ENCODE measurements at regions not wholly inside any gene's neighbourhood (a gene's known extent, or its start where the extent isn't known, plus 50 kb on each side); places are given as distances from the start of the nearest gene placed in this dataset.

GRCh38 chr14:55813630-55814029 is 233.6 kb downstream of the KTN1 start:
- H3K14ac ChIP-seq (ENCODE audit: low read length), result no peak overlapping the region
- no peaks in the 10 kb centered on the region for H3K36me3 ChIP-seq (replicated peaks in 1 of 2; ENCODE audit: control insufficient read depth in 2 of 2, insufficient read depth in 2 of 2, low read length in 2 of 2)
- no peak for DNase-seq (ENCODE audit: low spot score)
- no peaks in the 10 kb centered on the region for H3K4me1 ChIP-seq (ENCODE audit: control insufficient read depth in 2 of 2, insufficient read depth in 1 of 2, low read depth in 1 of 2, low read length in 2 of 2)
- H2BK120ac ChIP-seq (ENCODE audit: low read depth, low read length), result no peak overlapping the region
- no peak overlapping the region for H3K4me3 ChIP-seq (ENCODE audit: low read length in 2 of 2)
- no peak overlapping the region for H3K23ac ChIP-seq (ENCODE audit: low read depth, low read length, poor library complexity)
- H3K27ac ChIP-seq (replicated peaks; ENCODE audit: low read length), result no peak overlapping the region
- no CpG with 5 or more reads among the region's 2 CpGs for WGBS, 2 donors (ENCODE audit: extremely low coverage in 2 of 2, insufficient read length in 2 of 2, insufficient replicate concordance in 1 of 2)
- no peak overlapping the region for H3K4me2 ChIP-seq (ENCODE audit: insufficient read depth, low read length, poor library complexity, severe bottlenecking)
- H3K9ac ChIP-seq (ENCODE audit: low read depth, low read length, poor library complexity), result no peak overlapping the region
- H3K18ac ChIP-seq (ENCODE audit: low read length), result no peak overlapping the region
- H2BK5ac ChIP-seq (ENCODE audit: low read length), result no peak overlapping the region
- no peaks in the 10 kb centered on the region for H3K79me1 ChIP-seq (ENCODE audit: low read depth, low read length)
- no peak overlapping the region for H4K91ac ChIP-seq (ENCODE audit: low read depth, low read length, poor library complexity)
- H2BK12ac ChIP-seq (ENCODE audit: low read length), result no peak overlapping the region
- no peak overlapping the region for H4K8ac ChIP-seq (ENCODE audit: low read depth, low read length)
- H3K4ac ChIP-seq (ENCODE audit: low read length), result no peak overlapping the region
- no peaks in the 10 kb centered on the region for H3K9me3 ChIP-seq (replicated peaks in 1 of 2; ENCODE audit: control insufficient read depth in 2 of 2, insufficient read depth in 1 of 2, low read depth in 1 of 2, low read length in 2 of 2)
- no peak overlapping the region for H2AK5ac ChIP-seq (ENCODE audit: low read depth, low read length)
- no peak overlapping the region for H2AFZ ChIP-seq (ENCODE audit: low read length)
- H3K27me3 ChIP-seq (ENCODE audit: control insufficient read depth in 3 of 3, insufficient read depth in 3 of 3, low read depth in 1 of 3, low read length in 3 of 3), result no peaks in the 10 kb centered on the region
- H2BK15ac ChIP-seq (ENCODE audit: low read length), result no peak overlapping the region

GRCh38 chr14:55814064-55814463 is 234.1 kb downstream of the KTN1 start:
- Histone ChIP-seq H2BK15ac (ENCODE audit: low read length) (no peak overlapping the region), H2BK12ac (ENCODE audit: low read length) (no peak overlapping the region), H3K9ac (ENCODE audit: low read depth, low read length, poor library complexity) (no peak overlapping the region), H3K27ac (replicated peaks; ENCODE audit: low read length) (no peak overlapping the region), H4K8ac (ENCODE audit: low read depth, low read length) (no peak overlapping the region), H2AFZ (ENCODE audit: low read length) (no peak overlapping the region), H3K4me2 (ENCODE audit: insufficient read depth, low read length, poor library complexity, severe bottlenecking) (no peak overlapping the region), H3K79me1 (ENCODE audit: low read depth, low read length) (no peaks in the 10 kb centered on the region), H3K9me3 (replicated peaks in 1 of 2; ENCODE audit: control insufficient read depth in 2 of 2, insufficient read depth in 1 of 2, low read depth in 1 of 2, low read length in 2 of 2) (no peaks in the 10 kb centered on the region), H4K91ac (ENCODE audit: low read depth, low read length, poor library complexity) (no peak overlapping the region), H2BK120ac (ENCODE audit: low read depth, low read length) (no peak overlapping the region), H3K4me1 (ENCODE audit: control insufficient read depth in 2 of 2, insufficient read depth in 1 of 2, low read depth in 1 of 2, low read length in 2 of 2) (no peaks in the 10 kb centered on the region), H3K18ac (ENCODE audit: low read length) (no peak overlapping the region), H2BK5ac (ENCODE audit: low read length) (no peak overlapping the region), H3K14ac (ENCODE audit: low read length) (no peak overlapping the region), H2AK5ac (ENCODE audit: low read depth, low read length) (no peak overlapping the region), H3K27me3 (ENCODE audit: control insufficient read depth in 3 of 3, insufficient read depth in 3 of 3, low read depth in 1 of 3, low read length in 3 of 3) (no peaks in the 10 kb centered on the region), H3K36me3 (replicated peaks in 1 of 2; ENCODE audit: control insufficient read depth in 2 of 2, insufficient read depth in 2 of 2, low read length in 2 of 2) (no peaks in the 10 kb centered on the region), H3K4me3 (ENCODE audit: low read length in 2 of 2) (no peak overlapping the region), H3K23ac (ENCODE audit: low read depth, low read length, poor library complexity) (no peak overlapping the region), H3K4ac (ENCODE audit: low read length) (no peak overlapping the region)
- no CpG with 5 or more reads among the region's 1 CpG for WGBS, 2 donors (ENCODE audit: extremely low coverage in 2 of 2, insufficient read length in 2 of 2, insufficient replicate concordance in 1 of 2)
- DNase-seq (ENCODE audit: low spot score), result no peak

GRCh38 chr14:55814873-55815272 is 234.9 kb downstream of the KTN1 start:
- Histone ChIP-seq H2BK5ac (ENCODE audit: low read length) (no peak overlapping the region), H3K14ac (ENCODE audit: low read length) (no peak overlapping the region), H3K79me1 (ENCODE audit: low read depth, low read length) (no peaks in the 10 kb centered on the region), H2AFZ (ENCODE audit: low read length) (no peak overlapping the region), H2BK120ac (ENCODE audit: low read depth, low read length) (no peak overlapping the region), H3K4ac (ENCODE audit: low read length) (no peak overlapping the region), H4K91ac (ENCODE audit: low read depth, low read length, poor library complexity) (no peak overlapping the region), H3K9ac (ENCODE audit: low read depth, low read length, poor library complexity) (no peak overlapping the region), H4K8ac (ENCODE audit: low read depth, low read length) (no peak overlapping the region), H2BK15ac (ENCODE audit: low read length) (no peak overlapping the region), H3K27ac (replicated peaks; ENCODE audit: low read length) (no peak overlapping the region), H3K23ac (ENCODE audit: low read depth, low read length, poor library complexity) (no peak overlapping the region), H3K27me3 (ENCODE audit: control insufficient read depth in 3 of 3, insufficient read depth in 3 of 3, low read depth in 1 of 3, low read length in 3 of 3) (no peaks in the 10 kb centered on the region), H3K9me3 (replicated peaks in 1 of 2; ENCODE audit: control insufficient read depth in 2 of 2, insufficient read depth in 1 of 2, low read depth in 1 of 2, low read length in 2 of 2) (no peaks in the 10 kb centered on the region), H2AK5ac (ENCODE audit: low read depth, low read length) (no peak overlapping the region), H3K4me2 (ENCODE audit: insufficient read depth, low read length, poor library complexity, severe bottlenecking) (no peak overlapping the region), H3K36me3 (replicated peaks in 1 of 2; ENCODE audit: control insufficient read depth in 2 of 2, insufficient read depth in 2 of 2, low read length in 2 of 2) (no peaks in the 10 kb centered on the region), H3K4me3 (ENCODE audit: low read length in 2 of 2) (no peak overlapping the region), H3K18ac (ENCODE audit: low read length) (no peak overlapping the region), H2BK12ac (ENCODE audit: low read length) (no peak overlapping the region), H3K4me1 (ENCODE audit: control insufficient read depth in 2 of 2, insufficient read depth in 1 of 2, low read depth in 1 of 2, low read length in 2 of 2) (no peaks in the 10 kb centered on the region)
- no CpG with 5 or more reads among the region's 1 CpG for WGBS, 2 donors (ENCODE audit: extremely low coverage in 2 of 2, insufficient read length in 2 of 2, insufficient replicate concordance in 1 of 2)
- DNase-seq (ENCODE audit: low spot score), result no peak

- Histone ChIP-seq H3K4me2 (ENCODE audit: insufficient read depth, low read length, poor library complexity, severe bottlenecking) (no peak overlapping the region), H2BK5ac (ENCODE audit: low read length) (no peak overlapping the region), H4K8ac (ENCODE audit: low read depth, low read length) (peak overlapping the region; percentile 17), H3K9ac (ENCODE audit: low read depth, low read length, poor library complexity) (no peak overlapping the region), H3K18ac (ENCODE audit: low read length) (peak overlapping the region; percentile 22), H2AFZ (ENCODE audit: low read length) (no peak overlapping the region), H2BK15ac (ENCODE audit: low read length) (no peak overlapping the region), H2AK5ac (ENCODE audit: low read depth, low read length) (no peak overlapping the region), H3K4me3 (ENCODE audit: low read length in 2 of 2) (no peak overlapping the region), H3K23ac (ENCODE audit: low read depth, low read length, poor library complexity) (no peak overlapping the region), H3K4me1 (ENCODE audit: control insufficient read depth in 2 of 2, insufficient read depth in 1 of 2, low read depth in 1 of 2, low read length in 2 of 2) (no peaks in the 10 kb centered on the region), H2BK120ac (ENCODE audit: low read depth, low read length) (no peak overlapping the region), H3K27ac (replicated peaks; ENCODE audit: low read length) (no peak overlapping the region), H3K9me3 (replicated peaks in 1 of 2; ENCODE audit: control insufficient read depth in 2 of 2, insufficient read depth in 1 of 2, low read depth in 1 of 2, low read length in 2 of 2) (no peaks in the 10 kb centered on the region), H4K91ac (ENCODE audit: low read depth, low read length, poor library complexity) (no peak overlapping the region), H3K14ac (ENCODE audit: low read length) (no peak overlapping the region), H3K4ac (ENCODE audit: low read length) (no peak overlapping the region), H3K79me1 (ENCODE audit: low read depth, low read length) (no peaks in the 10 kb centered on the region), H3K36me3 (replicated peaks in 1 of 2; ENCODE audit: control insufficient read depth in 2 of 2, insufficient read depth in 2 of 2, low read length in 2 of 2) (no peaks in the 10 kb centered on the region), H2BK12ac (ENCODE audit: low read length) (peak overlapping the region; percentile 41), H3K27me3 (ENCODE audit: control insufficient read depth in 3 of 3, insufficient read depth in 3 of 3, low read depth in 1 of 3, low read length in 3 of 3) (no peaks in the 10 kb centered on the region)
- no peak for DNase-seq (ENCODE audit: low spot score)
Observed at GRCh38 chr14:55816225-55816624, 236.2 kb downstream of the KTN1 start.
